ENCODE measurements at regions not wholly inside any gene's neighbourhood (a gene's known extent, or its start where the extent isn't known, plus 50 kb on each side); places are given as distances from the start of the nearest gene placed in this dataset.

- no peak for DNase-seq
- in situ Hi-C loops (cut with MboI; ENCODE audit: low pct_unique_long_range_greater_than_20kb, low sequenced_read_pairs): no loop called here
Observed at GRCh38 chr2:217058791-217059755, 199.2 kb upstream of the TNP1 start.

- no peak for DNase-seq
- in situ Hi-C loops (cut with MboI; ENCODE audit: low pct_unique_long_range_greater_than_20kb, low sequenced_read_pairs): no loop called here
Observed at GRCh38 chr2:217057773-217058172, 197.9 kb upstream of the TNP1 start.

DNA sequence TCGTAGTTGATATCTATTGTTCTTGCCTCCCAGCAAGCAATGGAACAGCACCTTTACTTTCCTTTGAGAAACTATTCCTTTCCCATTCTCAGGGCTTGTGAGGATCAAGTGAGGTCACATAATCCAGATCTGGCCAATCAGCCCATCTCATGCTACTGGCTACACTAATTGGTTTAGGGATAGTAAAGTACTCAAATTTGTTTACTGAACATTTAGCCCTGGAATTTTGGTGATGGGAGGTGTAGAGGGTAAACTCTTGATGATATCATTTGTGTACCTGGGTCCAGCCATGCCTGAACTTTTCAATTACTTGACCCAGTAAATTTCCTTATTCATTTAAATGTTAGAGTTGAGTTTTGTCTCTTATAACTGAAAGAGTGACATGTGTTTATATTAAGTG, 195.8 kb upstream of the TNP1 start:
- in situ Hi-C loops (cut with MboI; ENCODE audit: low pct_unique_long_range_greater_than_20kb, low sequenced_read_pairs): no loop called here
- DNase-seq: no peak

DNA sequence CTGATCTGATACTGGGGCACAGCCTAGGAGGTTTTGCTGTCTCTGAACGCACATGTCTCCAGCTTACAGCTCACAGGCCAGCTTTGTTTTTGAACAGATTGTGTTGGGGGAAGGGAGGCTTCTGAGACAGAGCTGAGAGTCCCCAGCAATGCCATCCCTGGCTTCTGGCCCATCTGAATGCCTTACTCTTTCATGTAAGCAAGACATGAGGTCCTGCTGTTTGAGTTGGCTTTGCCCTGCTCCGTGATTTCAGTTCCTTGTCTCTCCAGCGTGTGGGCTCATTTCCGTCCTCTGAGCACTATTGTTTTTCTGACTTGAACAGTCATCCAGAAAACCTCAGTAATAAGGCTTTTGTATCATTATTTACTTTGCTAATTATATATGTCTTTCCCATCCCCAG, 194.9 kb upstream of the TNP1 start:
- no peak for DNase-seq
- in situ Hi-C loops (cut with MboI; ENCODE audit: low pct_unique_long_range_greater_than_20kb, low sequenced_read_pairs): no loop called here

- DNase-seq: no peak
- in situ Hi-C loops (cut with MboI; ENCODE audit: low pct_unique_long_range_greater_than_20kb, low sequenced_read_pairs): no loop called here
Observed at GRCh38 chr2:217052856-217053577, 193.2 kb upstream of the TNP1 start.

- in situ Hi-C loops (cut with MboI; ENCODE audit: low pct_unique_long_range_greater_than_20kb, low sequenced_read_pairs): no loop called here
- no peak for DNase-seq
Observed at GRCh38 chr2:217051416-217051815, 191.6 kb upstream of the TNP1 start.

- in situ Hi-C loops (cut with MboI; ENCODE audit: low pct_unique_long_range_greater_than_20kb, low sequenced_read_pairs): no loop called here
- no peak for DNase-seq
Observed at GRCh38 chr2:217049956-217050355, 190.1 kb upstream of the TNP1 start.

DNA sequence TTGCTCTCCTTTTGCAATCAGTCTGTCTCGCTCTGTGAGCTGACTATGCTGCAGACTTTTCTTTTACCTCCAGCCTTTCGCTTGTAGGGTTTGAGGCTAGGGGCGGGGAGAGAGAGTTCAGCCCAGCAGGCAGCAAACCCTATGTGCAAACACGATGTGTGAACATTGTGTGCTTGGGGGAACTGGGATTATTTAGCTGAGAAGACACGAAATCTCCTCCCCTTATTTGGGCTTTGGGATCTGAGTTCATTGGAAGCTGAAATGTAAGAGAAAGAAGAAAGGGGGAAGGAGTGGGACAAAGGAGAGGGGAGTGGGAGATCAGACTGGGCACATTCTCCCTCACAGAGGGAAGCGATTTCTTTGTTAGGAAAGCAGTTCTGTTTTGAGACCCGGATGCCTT, 189.6 kb upstream of the TNP1 start:
- in situ Hi-C loops (cut with MboI; ENCODE audit: low pct_unique_long_range_greater_than_20kb, low sequenced_read_pairs): no loop called here
- DNase-seq: no peak

DNA sequence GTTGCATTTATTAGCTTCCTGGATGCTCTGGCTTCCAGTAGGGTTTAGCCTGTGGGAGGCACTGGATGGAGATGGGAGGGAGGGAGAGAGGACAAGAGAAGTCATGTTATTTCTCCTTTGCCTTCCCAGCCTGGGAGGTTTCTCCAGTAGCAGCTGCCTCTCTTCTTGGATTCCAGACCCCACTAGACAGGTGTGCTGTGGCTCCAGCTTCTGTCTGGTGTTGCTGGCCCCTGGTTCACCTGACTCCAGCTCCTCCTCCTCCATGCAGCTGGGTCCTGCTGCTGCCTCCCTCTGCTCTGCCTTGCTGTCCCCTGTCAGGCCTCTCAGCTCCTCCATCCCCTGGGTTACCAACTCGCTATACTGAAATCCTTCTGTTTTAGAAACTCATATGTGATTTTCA, 188.9 kb upstream of the TNP1 start:
- in situ Hi-C loops (cut with MboI; ENCODE audit: low pct_unique_long_range_greater_than_20kb, low sequenced_read_pairs): no loop called here

GRCh38 chr2:217047631-217048030, 187.8 kb upstream of the TNP1 start:
- DNase-seq: no peak

More for the DNA sequence above, 188.9 kb upstream of the TNP1 start:
- no peak for DNase-seq

DNA sequence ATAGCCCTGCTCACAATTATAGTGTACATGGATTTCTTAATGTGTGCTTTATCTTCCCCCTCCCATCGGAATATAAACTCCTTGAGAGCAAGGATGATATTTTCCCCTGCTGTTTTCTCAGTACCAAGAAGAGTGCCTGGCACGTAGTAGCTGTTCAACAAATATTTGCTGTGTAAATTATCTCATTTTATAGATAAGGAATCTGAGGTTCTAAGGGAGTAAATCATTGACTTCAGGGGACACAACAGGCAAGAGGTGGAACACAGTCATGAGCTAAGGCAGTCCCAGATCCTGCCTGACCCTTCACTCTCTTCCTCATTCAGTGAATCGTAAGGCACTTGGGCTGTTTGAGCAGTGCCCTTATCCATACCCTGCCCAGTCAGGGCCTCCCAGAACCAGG, 187.3 kb upstream of the TNP1 start:
- in situ Hi-C loops (cut with MboI; ENCODE audit: low pct_unique_long_range_greater_than_20kb, low sequenced_read_pairs): no loop called here
- no peak for DNase-seq

More at GRCh38 chr2:217047631-217048030, 187.8 kb upstream of the TNP1 start:
- in situ Hi-C loops (cut with MboI; ENCODE audit: low pct_unique_long_range_greater_than_20kb, low sequenced_read_pairs): no loop called here

DNA sequence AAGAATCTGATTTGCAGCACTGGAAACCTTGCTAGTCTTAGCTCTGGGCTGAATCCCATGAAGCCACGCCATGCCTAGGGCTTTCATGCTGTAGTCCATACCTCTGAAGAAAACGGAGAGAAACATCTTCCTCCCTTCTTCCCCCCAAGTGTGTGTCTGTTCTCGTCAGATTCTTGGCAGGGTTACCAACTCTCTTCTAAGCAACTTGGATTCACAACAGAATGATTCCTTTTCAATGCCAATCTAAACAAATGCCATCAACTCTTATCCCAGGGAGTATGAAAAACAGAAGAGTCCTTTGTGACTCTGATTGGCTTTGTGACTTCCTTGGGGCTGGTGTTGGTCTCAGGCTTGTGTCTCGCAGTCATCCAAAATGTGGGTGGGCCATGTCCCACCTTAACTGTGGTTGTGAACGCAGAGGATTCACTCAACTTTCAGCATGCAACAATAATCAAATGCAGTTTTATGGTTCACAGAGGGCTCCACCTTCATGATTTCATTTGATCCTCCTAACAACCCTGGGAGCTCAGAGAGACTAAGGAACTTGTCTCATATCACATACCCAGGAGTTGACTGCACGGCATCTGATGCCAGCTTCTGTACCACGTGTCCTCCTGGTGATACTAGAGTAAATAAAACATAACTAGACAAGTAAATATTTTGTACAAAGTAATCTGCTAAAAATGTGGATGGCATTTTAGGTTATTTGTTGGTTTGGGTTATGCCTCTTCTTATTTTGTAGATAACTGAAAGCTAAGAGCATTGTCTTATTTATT, 186.0 kb upstream of the TNP1 start:
- in situ Hi-C loops (cut with MboI; ENCODE audit: low pct_unique_long_range_greater_than_20kb, low sequenced_read_pairs): no loop called here
- DNase-seq: no peak

- DNase-seq: no peak
- in situ Hi-C loops (cut with MboI; ENCODE audit: low pct_unique_long_range_greater_than_20kb, low sequenced_read_pairs): no loop called here
Observed at GRCh38 chr2:217040099-217040498, 180.2 kb upstream of the TNP1 start.

DNA sequence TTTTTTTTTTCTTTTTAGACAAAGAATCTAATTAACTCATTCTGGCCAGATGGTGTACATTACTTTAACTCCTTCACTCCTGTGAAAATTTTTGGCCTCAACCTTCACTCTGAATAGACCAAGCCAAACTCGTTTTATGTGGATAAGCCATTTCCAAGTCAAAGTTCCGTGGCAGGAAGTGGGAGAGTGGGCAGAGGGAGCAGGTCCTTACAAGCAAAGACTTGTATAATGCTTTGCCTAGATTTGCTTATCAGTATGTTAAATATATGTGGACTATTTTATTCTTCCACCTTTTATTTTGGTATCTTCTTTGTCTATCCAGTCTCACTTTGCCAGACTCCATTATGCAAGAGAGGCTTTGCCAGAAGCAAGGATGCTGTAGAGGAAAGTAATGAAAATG, 178.1 kb upstream of the TNP1 start:
- in situ Hi-C loops (cut with MboI; ENCODE audit: low pct_unique_long_range_greater_than_20kb, low sequenced_read_pairs): no loop called here

GRCh38 chr2:217037353-217037752, 177.5 kb upstream of the TNP1 start:
- no peak for DNase-seq
- in situ Hi-C loops (cut with MboI; ENCODE audit: low pct_unique_long_range_greater_than_20kb, low sequenced_read_pairs): no loop called here

More for the DNA sequence above, 178.1 kb upstream of the TNP1 start:
- DNase-seq: no peak

- in situ Hi-C loops (cut with MboI; ENCODE audit: low pct_unique_long_range_greater_than_20kb, low sequenced_read_pairs): no loop called here
- DNase-seq: no peak
Observed at GRCh38 chr2:217035967-217036366, 176.1 kb upstream of the TNP1 start.

GRCh38 chr2:217033186-217033585, 173.3 kb upstream of the TNP1 start:
- DNase-seq: no peak
- in situ Hi-C loops (cut with MboI; ENCODE audit: low pct_unique_long_range_greater_than_20kb, low sequenced_read_pairs): no loop called here

DNA sequence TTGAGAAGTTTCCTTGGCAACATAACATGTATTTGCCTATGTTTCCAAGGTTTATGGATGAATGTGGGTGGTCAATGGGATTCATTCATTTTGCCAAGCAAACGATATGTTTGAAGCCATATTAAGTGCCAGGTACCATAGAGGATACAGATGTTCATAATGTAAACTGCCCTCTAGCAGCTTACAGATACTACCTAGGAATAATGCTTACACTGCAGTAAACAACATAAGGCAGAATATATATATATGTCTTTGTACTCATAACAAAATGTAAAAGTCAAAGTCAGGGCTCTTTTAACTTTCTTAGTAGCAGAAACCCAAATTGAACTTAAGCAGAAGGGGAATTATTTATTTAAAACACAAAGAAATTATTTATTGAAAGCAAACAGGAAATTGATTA, 171.6 kb upstream of the TNP1 start:
- in situ Hi-C loops (cut with MboI; ENCODE audit: low pct_unique_long_range_greater_than_20kb, low sequenced_read_pairs): no loop called here
- DNase-seq: no peak

- in situ Hi-C loops (cut with MboI; ENCODE audit: low pct_unique_long_range_greater_than_20kb, low sequenced_read_pairs): no loop called here
- no peak for DNase-seq
Observed at GRCh38 chr2:217030081-217030480, 170.2 kb upstream of the TNP1 start.

GRCh38 chr2:217028128-217028527, 168.3 kb upstream of the TNP1 start:
- no peak for DNase-seq

More at GRCh38 chr2:217028128-217028527, 168.3 kb upstream of the TNP1 start:
- in situ Hi-C loops (cut with MboI; ENCODE audit: low pct_unique_long_range_greater_than_20kb, low sequenced_read_pairs): no loop called here

Measured in KBM-7 (cell line).